IMR-90 (cell line): ENCODE measurements at regions not wholly inside any gene's neighbourhood (a gene's known extent, or its start where the extent isn't known, plus 50 kb on each side); places are given as distances from the start of the nearest gene placed in this dataset.

ENCODE experiments used
- ATAC-seq: fragments of 200-7000 bp; cut with Tn5 transposase; 2 replicates; pipeline ENCODE4 v1.9.1; 2020; ENCODE audit warnings: low read depth, mild to moderate bottlenecking, moderate library complexity
- BruUV-seq: library from RNA; stranded (reverse); fragments of 400-500 nt; replicated peaks from 2 replicates; lab custom pipeline; 2021; lab: Mats Ljungman, UMichigan
- CTCF ChIA-PET: fragments of 300-600 bp; formaldehyde crosslinking; extraction: SDS; loops from one replicate; lab custom pipeline; 2021; ENCODE audit warnings: antibody characterized with exemption; lab: Yijun Ruan, JAX
- POLR2A ChIA-PET: fragments of 300-600 bp; sonication (Branson Sonifier 250); formaldehyde crosslinking; loops from one replicate; lab custom pipeline; 2022; ENCODE audit warnings: antibody characterized with exemption; ENCODE audit not compliant: unreplicated experiment; lab: Charles Lee
- DNase-seq: peaks from one replicate; pipeline ENCODE4 v3.0.0; 2013
- H2AFZ ChIP-seq: replicated peaks from 2 replicates; pipeline ENCODE3; 2013; ENCODE audit warnings: low read length, mild to moderate bottlenecking; ENCODE audit not compliant: poor library complexity
- H2AK5ac ChIP-seq: 2 replicates; pipeline ENCODE4 v1.6.1; 2013; ENCODE audit warnings: low read depth, low read length, inconsistent platforms
- H2AK9ac ChIP-seq: replicated peaks from 2 replicates; pipeline ENCODE3; 2013; ENCODE audit warnings: mild to moderate bottlenecking, low read depth, low read length, moderate library complexity; ENCODE audit not compliant: poor library complexity
- H2BK120ac ChIP-seq: 2 replicates; pipeline ENCODE4 v1.6.1; 2013; ENCODE audit warnings: low read depth, low read length, inconsistent platforms
- H2BK15ac ChIP-seq: 3 replicates; pipeline ENCODE4 v1.6.1; 2013; ENCODE audit warnings: low read depth, low read length, inconsistent platforms
- H2BK20ac ChIP-seq: 2 replicates; pipeline ENCODE4 v1.6.1; 2013; ENCODE audit warnings: low read depth, mild to moderate bottlenecking, inconsistent platforms, low read length, moderate library complexity
- H2BK5ac ChIP-seq: 2 replicates; pipeline ENCODE4 v1.6.1; 2013; ENCODE audit warnings: mild to moderate bottlenecking, low read depth, low read length, inconsistent platforms; ENCODE audit not compliant: poor library complexity, severe bottlenecking
- H3K14ac ChIP-seq: replicated peaks from 2 replicates; pipeline ENCODE4 v1.6.1; 2013; ENCODE audit warnings: low read depth, low read length, inconsistent platforms
- H3K18ac ChIP-seq: 2 replicates; pipeline ENCODE4 v1.6.1; 2013; ENCODE audit warnings: low read depth, low read length, control low read depth
- H3K23ac ChIP-seq: 2 replicates; pipeline ENCODE4 v1.6.1; 2013; ENCODE audit warnings: low read depth, low read length, inconsistent platforms
- H3K27ac ChIP-seq: 2 replicates; pipeline ENCODE4 v1.5.1; 2013; ENCODE audit warnings: mild to moderate bottlenecking, control low read depth, low read length; ENCODE audit not compliant: insufficient read depth
- H3K27me3 ChIP-seq: 2 replicates; pipeline ENCODE4 v1.6.1; 2013; ENCODE audit warnings: low read length; ENCODE audit not compliant: control insufficient read depth, insufficient read depth
- H3K36me3 ChIP-seq: 2 replicates; pipeline ENCODE4 v1.6.1; 2013; ENCODE audit warnings: low read length, mixed read lengths; ENCODE audit not compliant: control insufficient read depth, insufficient read depth
- H3K4ac ChIP-seq: 2 replicates; pipeline ENCODE4 v1.6.1; 2013; ENCODE audit warnings: low read depth, low read length, inconsistent platforms
- H3K4me1 ChIP-seq: 2 replicates; pipeline ENCODE4 v1.6.1; 2013; ENCODE audit warnings: low read length, mixed read lengths; ENCODE audit not compliant: control insufficient read depth, insufficient read depth
- H3K4me2 ChIP-seq: 2 replicates; pipeline ENCODE4 v1.6.1; 2013; ENCODE audit warnings: low read depth, mild to moderate bottlenecking, control low read depth, low read length, moderate library complexity
- H3K4me3 ChIP-seq: 2 replicates; pipeline ENCODE4 v1.5.1; 2013; ENCODE audit warnings: low read depth, mild to moderate bottlenecking, control low read depth, low read length, moderate library complexity; ENCODE audit not compliant: insufficient read depth
- H3K56ac ChIP-seq: 2 replicates; pipeline ENCODE4 v1.6.1; 2013; ENCODE audit warnings: low read length, inconsistent platforms; ENCODE audit not compliant: insufficient read depth; ENCODE audit errors: extremely low read depth
- H3K79me1 ChIP-seq, 2 experiments: 2 replicates each; pipeline ENCODE4 v1.6.1; 2013; ENCODE audit warnings: low read length in 2 of 2, inconsistent platforms in 1 of 2, low read depth in 1 of 2
- H3K9ac ChIP-seq: 2 replicates; pipeline ENCODE4 v1.6.1; 2013; ENCODE audit warnings: low read depth, low read length, control low read depth
- H3K9me1 ChIP-seq: 2 replicates; pipeline ENCODE4 v1.6.1; 2013; ENCODE audit warnings: low read length, inconsistent platforms; ENCODE audit not compliant: insufficient read depth
- H3K9me3 ChIP-seq: 2 replicates; pipeline ENCODE4 v1.6.1; 2013; ENCODE audit warnings: low read length; ENCODE audit not compliant: control insufficient read depth, insufficient read depth
- H4K20me1 ChIP-seq: 2 replicates; pipeline ENCODE4 v1.6.1; 2013; ENCODE audit warnings: low read length, inconsistent platforms; ENCODE audit not compliant: insufficient read depth
- H4K5ac ChIP-seq: 2 replicates; pipeline ENCODE4 v1.6.1; 2013; ENCODE audit warnings: mild to moderate bottlenecking, low read depth, low read length, control low read depth
- H4K8ac ChIP-seq, 2 experiments: 2 replicates each; pipeline ENCODE4 v1.6.1; 2013; ENCODE audit warnings: low read depth in 2 of 2, low read length in 2 of 2, control low read depth in 1 of 2, inconsistent platforms in 1 of 2
- H4K91ac ChIP-seq: 2 replicates; pipeline ENCODE4 v1.6.1; 2013; ENCODE audit warnings: low read depth, low read length, inconsistent platforms; ENCODE audit not compliant: insufficient read depth
- BHLHE40 ChIP-seq: fragments of 150-350 bp; IDR thresholded peaks from 2 replicates; pipeline ENCODE4 v1.6.1; 2016; ENCODE audit warnings: mild to moderate bottlenecking, low read depth, low read length
- CEBPB ChIP-seq: IDR thresholded peaks from 2 replicates; pipeline ENCODE4 v1.6.1; 2012; ENCODE audit warnings: low read depth, low read length, improper control_type of control experiment
- CHD1 ChIP-seq: IDR thresholded peaks from 2 replicates; pipeline ENCODE4 v1.6.1; 2012; ENCODE audit warnings: low read depth, low read length, improper control_type of control experiment
- FOS ChIP-seq: fragments of 150-350 bp; IDR thresholded peaks from 2 replicates; pipeline ENCODE4 v1.6.1; 2016; ENCODE audit warnings: low read depth, low read length
- MAFK ChIP-seq: IDR thresholded peaks from 2 replicates; pipeline ENCODE4 v1.6.1; 2012; ENCODE audit warnings: low read depth, low read length, improper control_type of control experiment
- MXI1 ChIP-seq: IDR thresholded peaks from 2 replicates; pipeline ENCODE4 v1.6.1; 2012; ENCODE audit warnings: low read depth, mild to moderate bottlenecking, low read length, moderate library complexity, borderline replicate concordance
- NFE2L2 ChIP-seq: fragments of 150-350 bp; IDR thresholded peaks from 2 replicates; pipeline ENCODE4 v1.6.1; 2016; ENCODE audit warnings: low read depth, mild to moderate bottlenecking, low read length
- POLR2A ChIP-seq: IDR thresholded peaks from 2 replicates; pipeline ENCODE4 v1.6.1; 2012; ENCODE audit warnings: mild to moderate bottlenecking, low read depth, low read length
- RAD21 ChIP-seq: IDR thresholded peaks from 2 replicates; pipeline ENCODE4 v1.6.1; 2012; ENCODE audit warnings: low read length, improper control_type of control experiment
- RCOR1 ChIP-seq: IDR thresholded peaks from 2 replicates; pipeline ENCODE4 v1.6.1; 2012; ENCODE audit warnings: mild to moderate bottlenecking, low read length, improper control_type of control experiment; ENCODE audit not compliant: insufficient replicate concordance
- RFX5 ChIP-seq: IDR thresholded peaks from 2 replicates; pipeline ENCODE4 v1.8.0; 2012; ENCODE audit warnings: low read depth, mild to moderate bottlenecking, low read length, moderate library complexity
- SMC3 ChIP-seq: fragments of 150-350 bp; IDR thresholded peaks from 2 replicates; pipeline ENCODE4 v1.6.1; 2016; ENCODE audit warnings: low read depth, mild to moderate bottlenecking, antibody characterized with exemption, low read length, moderate library complexity
- WGBS, 2 experiments: methylation state at CpG; one replicate each; pipeline versions ENCODE4 v1.1.5 to v1.1.7; 2013; ENCODE audit warnings: missing lambda C conversion rate in 2 of 2; ENCODE audit not compliant: insufficient read length in 1 of 2; ENCODE audit errors: extremely low coverage in 2 of 2; 5-methylcytosine and 5-hydroxymethylcytosine counted together
- dilution Hi-C: fragments of 300-500 bp; cut with HindIII; formaldehyde crosslinking; loops from one replicate; pipeline ENCODE4 v1.14.3; 2018; ENCODE audit warnings: low sequenced_read_pairs; ENCODE audit not compliant: unreplicated experiment
- in situ Hi-C: fragments of 300-500 bp; cut with MboI; formaldehyde crosslinking; loops from 3 replicates; pipeline ENCODE4 v1.14.3; 2019; ENCODE audit warnings: low sequenced_read_pairs, inconsistent platforms, mixed read lengths
- intact Hi-C: fragments of 100-400 bp; cut with micrococcal nuclease; formaldehyde crosslinking; loops from 2 replicates; pipeline ENCODE4 v1.10.0; 2022
- TF ChIP-seq, protein P1 (sequence below): fragments of 150-350 bp; IDR thresholded peaks from 2 replicates; pipeline ENCODE4 v1.6.1; 2017; ENCODE audit warnings: mild to moderate bottlenecking, antibody characterized with exemption, low read length, low read depth
- TF ChIP-seq, protein P2 (sequence below): fragments of 150-350 bp; IDR thresholded peaks from 2 replicates; pipeline ENCODE4 v1.6.1; 2016; ENCODE audit warnings: low read depth, mild to moderate bottlenecking, low read length, moderate library complexity, borderline replicate concordance

DNA sequence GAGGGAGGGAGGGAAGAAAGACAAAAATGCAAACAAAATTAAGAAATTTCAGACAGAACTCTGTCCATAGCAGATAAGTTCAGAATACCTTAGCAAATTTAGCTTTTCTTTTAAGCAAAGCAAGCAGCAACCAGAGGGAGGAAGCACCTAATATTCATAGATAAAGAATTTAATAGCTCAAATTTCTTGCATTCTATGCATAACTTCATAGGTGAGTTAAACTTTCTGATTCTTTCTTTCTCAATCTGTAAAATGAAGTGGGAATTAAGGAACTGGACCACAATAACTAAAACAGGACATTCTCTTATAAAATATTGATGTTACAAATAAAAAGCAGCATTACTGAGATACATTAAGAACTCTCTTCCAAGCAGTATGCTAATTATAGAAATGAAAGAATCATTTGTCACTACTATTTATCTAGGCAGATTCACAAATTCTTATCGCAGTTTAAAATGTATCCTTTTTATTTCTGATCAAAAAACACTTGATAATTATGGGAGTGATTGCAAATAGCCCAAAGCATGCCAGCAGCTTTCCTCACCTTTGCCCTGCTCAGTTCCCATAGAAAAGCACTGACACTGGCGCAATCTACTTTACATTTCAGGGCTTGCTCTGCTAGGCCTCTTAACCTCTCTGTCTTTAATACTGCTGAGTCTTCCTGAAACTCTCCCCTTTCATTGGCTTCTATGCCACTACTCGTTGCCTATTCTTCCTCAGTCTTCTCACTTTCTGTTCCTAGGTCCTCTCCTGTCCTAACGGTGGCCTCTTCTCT is 341.8 kb downstream of the PIK3R1 start:
- H4K5ac ChIP-seq, result peak overlapping the region; percentile 49; the same call in 1 of the 2 replicates
- dilution Hi-C loops (no loop called here), intact Hi-C loops (loop anchor here (10.0 kb wide), 1 partner anchor 243 kb away; no protein-coding TSS in a partner anchor), in situ Hi-C loops (no loop called here)
- peak overlapping the region; percentile 59; the same call in 1 of the 3 replicates for H2BK15ac ChIP-seq
- DNase-seq (peak; percentile 28), ATAC-seq (peak; percentile 44; the same call in 1 of the 2 replicates)
- TF ChIP-seq BHLHE40 (no peak), MXI1 (no peak), RAD21 (no peak), RCOR1 (no peak), MAFK (no peak), CHD1 (no peak), NFE2L2 (no peak), FOS (no peak), RFX5 (no peak), CEBPB (no peak), POLR2A (no peak), SMC3 (no peak)
- TF ChIP-seq, protein P1, sequence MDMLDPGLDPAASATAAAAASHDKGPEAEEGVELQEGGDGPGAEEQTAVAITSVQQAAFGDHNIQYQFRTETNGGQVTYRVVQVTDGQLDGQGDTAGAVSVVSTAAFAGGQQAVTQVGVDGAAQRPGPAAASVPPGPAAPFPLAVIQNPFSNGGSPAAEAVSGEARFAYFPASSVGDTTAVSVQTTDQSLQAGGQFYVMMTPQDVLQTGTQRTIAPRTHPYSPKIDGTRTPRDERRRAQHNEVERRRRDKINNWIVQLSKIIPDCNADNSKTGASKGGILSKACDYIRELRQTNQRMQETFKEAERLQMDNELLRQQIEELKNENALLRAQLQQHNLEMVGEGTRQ, result no peak
- TF ChIP-seq, protein P2, sequence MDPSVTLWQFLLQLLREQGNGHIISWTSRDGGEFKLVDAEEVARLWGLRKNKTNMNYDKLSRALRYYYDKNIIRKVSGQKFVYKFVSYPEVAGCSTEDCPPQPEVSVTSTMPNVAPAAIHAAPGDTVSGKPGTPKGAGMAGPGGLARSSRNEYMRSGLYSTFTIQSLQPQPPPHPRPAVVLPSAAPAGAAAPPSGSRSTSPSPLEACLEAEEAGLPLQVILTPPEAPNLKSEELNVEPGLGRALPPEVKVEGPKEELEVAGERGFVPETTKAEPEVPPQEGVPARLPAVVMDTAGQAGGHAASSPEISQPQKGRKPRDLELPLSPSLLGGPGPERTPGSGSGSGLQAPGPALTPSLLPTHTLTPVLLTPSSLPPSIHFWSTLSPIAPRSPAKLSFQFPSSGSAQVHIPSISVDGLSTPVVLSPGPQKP, result no peak
- ChIA-PET POLR2A (no interaction called here), CTCF (interaction anchor here (0.6 kb wide), 1 partner anchor 78 kb away, joined by 3 read pairs; no protein-coding TSS in a partner anchor)
- H3K56ac ChIP-seq, result peak overlapping the region; percentile 47; the same call in 1 of the 2 replicates
- peak overlapping the region; percentile 93 for H2BK120ac ChIP-seq
- H2BK5ac ChIP-seq, result peak overlapping the region; percentile 89
- no peaks in the 10 kb centered on the region for H3K36me3 ChIP-seq
- H3K27ac ChIP-seq, result peak overlapping the region; percentile 59
- H3K9me1 ChIP-seq, result peaks cover 5% of the 10 kb centered on the region; the same call in 1 of the 2 replicates
- H3K79me1 ChIP-seq, result no peaks in the 10 kb centered on the region
- peak overlapping the region; percentile 80 for H3K14ac ChIP-seq
- no peak overlapping the region for H3K4me3 ChIP-seq
- H4K91ac ChIP-seq, result peak overlapping the region; percentile 68
- no peak overlapping the region; the same call in 1 of the 2 replicates for H3K9ac ChIP-seq
- H4K8ac ChIP-seq, result peak overlapping the region; percentile 60 to 62
- WGBS, 2 experiments, result 50% methylated on average over 2 of the region's 4 CpGs; no CpG with 5 or more reads in 1 of the 2 experiments
- BruUV-seq, result no TSS peak
- no peak overlapping the region for H2AK9ac ChIP-seq
- H3K4me1 ChIP-seq, result peaks cover 9% of the 10 kb centered on the region
- H2AK5ac ChIP-seq, result peak overlapping the region; percentile 70; the same call in 1 of the 2 replicates
- H2AFZ ChIP-seq, result peak overlapping the region; percentile 5
- H3K18ac ChIP-seq, result peak overlapping the region; percentile 89; the same call in 1 of the 2 replicates
- H3K9me3 ChIP-seq, result no peaks in the 10 kb centered on the region; the same call in 1 of the 2 replicates
- H3K23ac ChIP-seq, result peak overlapping the region; percentile 71; the same call in 1 of the 2 replicates
- H3K27me3 ChIP-seq, result no peaks in the 10 kb centered on the region
- H2BK20ac ChIP-seq, result peak overlapping the region; percentile 94
- peak overlapping the region; percentile 14; the same call in 1 of the 2 replicates for H3K4me2 ChIP-seq
- no peaks in the 10 kb centered on the region for H4K20me1 ChIP-seq
- H3K4ac ChIP-seq, result peak overlapping the region; percentile 89
